Brain microvascular endothelial cell (primary cell): ENCODE measurements at regions not wholly inside any gene's neighbourhood (a gene's known extent, or its start where the extent isn't known, plus 50 kb on each side); places are given as distances from the start of the nearest gene placed in this dataset.

Experiments used
- DNase-seq: peaks from one replicate; pipeline ENCODE4 v3.0.0-alpha.2; 2020
- H3K27ac ChIP-seq: fragments of 250-450 bp; sonication (Bioruptor Pico); 2 replicates; pipeline ENCODE4 v1.5.1; 2020; ENCODE audit warnings: mild to moderate bottlenecking, moderate library complexity
- H3K27me3 ChIP-seq: fragments of 250-450 bp; sonication (Bioruptor Pico); replicated peaks from 2 replicates; pipeline ENCODE4 v1.5.1; 2020; ENCODE audit warnings: mild to moderate bottlenecking
- H3K36me3 ChIP-seq: fragments of 250-450 bp; sonication (Bioruptor Pico); replicated peaks from 2 replicates; pipeline ENCODE4 v1.5.1; 2020; ENCODE audit warnings: mild to moderate bottlenecking
- H3K4me3 ChIP-seq: 2 replicates; pipeline ENCODE4 v1.5.1; 2011; ENCODE audit warnings: low read depth, mild to moderate bottlenecking, control low read depth, low read length, moderate library complexity
- CTCF ChIP-seq: IDR thresholded peaks from 2 replicates; pipeline ENCODE4 v1.5.1; 2011; ENCODE audit warnings: low read depth, mild to moderate bottlenecking, moderate library complexity, low read length, control low read depth, inconsistent platforms; ENCODE audit errors: missing control alignments
- in situ Hi-C: cut with HindIII; loops from 2 replicates; pipeline ENCODE4 v1.10.0; 2017; ENCODE audit warnings: low sequenced_read_pairs, low pct_ligation_motif_present

- Histone ChIP-seq H3K4me3 (no peak overlapping the region), H3K27ac (no peak overlapping the region), H3K27me3 (no peaks in the 10 kb centered on the region), H3K36me3 (no peaks in the 10 kb centered on the region)
- TF ChIP-seq CTCF, result no peak
- no peak for DNase-seq
- in situ Hi-C loops, result no loop called here
These were observed 733.2 kb upstream of the PKDCC start for GRCh38 chr2:41314511-41315070.

- in situ Hi-C loops, result no loop called here
These were observed 728.4 kb upstream of the PKDCC start for GRCh38 chr2:41319437-41319836.

GRCh38 chr2:41320491-41320890 is 727.3 kb upstream of the PKDCC start:
- TF ChIP-seq CTCF, result no peak
- no peak for DNase-seq
- Histone ChIP-seq H3K27ac (no peak overlapping the region), H3K4me3 (no peak overlapping the region), H3K27me3 (no peaks in the 10 kb centered on the region), H3K36me3 (no peaks in the 10 kb centered on the region)
- in situ Hi-C loops, result no loop called here

More at GRCh38 chr2:41319437-41319836, 728.4 kb upstream of the PKDCC start:
- no peak overlapping the region for H3K27ac ChIP-seq
- TF ChIP-seq CTCF, result no peak
- no peak overlapping the region for H3K4me3 ChIP-seq
- H3K36me3 ChIP-seq, result no peaks in the 10 kb centered on the region
- H3K27me3 ChIP-seq, result no peaks in the 10 kb centered on the region
- DNase-seq, result no peak

GRCh38 chr2:41321351-41321750 is 726.5 kb upstream of the PKDCC start:
- TF ChIP-seq CTCF, result no peak
- in situ Hi-C loops, result no loop called here
- no peak for DNase-seq
- Histone ChIP-seq H3K27ac (no peak overlapping the region), H3K36me3 (no peaks in the 10 kb centered on the region), H3K27me3 (no peaks in the 10 kb centered on the region), H3K4me3 (no peak overlapping the region)

- in situ Hi-C loops, result no loop called here
- no peaks in the 10 kb centered on the region for H3K36me3 ChIP-seq
- H3K4me3 ChIP-seq, result no peak overlapping the region
- TF ChIP-seq CTCF, result no peak
- no peak overlapping the region for H3K27ac ChIP-seq
- no peaks in the 10 kb centered on the region for H3K27me3 ChIP-seq
- DNase-seq, result no peak
These were observed 721.0 kb upstream of the PKDCC start for GRCh38 chr2:41326851-41327250.

- no peak for TF ChIP-seq CTCF
- H3K27ac ChIP-seq, result no peak overlapping the region
- no peak for DNase-seq
- in situ Hi-C loops, result no loop called here
- H3K36me3 ChIP-seq, result no peaks in the 10 kb centered on the region
- no peak overlapping the region for H3K4me3 ChIP-seq
- no peaks in the 10 kb centered on the region for H3K27me3 ChIP-seq
These were observed 718.8 kb upstream of the PKDCC start for GRCh38 chr2:41329040-41329439.
